Kidney epithelial cell (primary cell): ENCODE measurements at regions not wholly inside any gene's neighbourhood (a gene's known extent, or its start where the extent isn't known, plus 50 kb on each side); places are given as distances from the start of the nearest gene placed in this dataset.

Source experiments
- DNase-seq: peaks from one replicate; pipeline ENCODE4 v3.0.0-alpha.2; 2010; ENCODE audit warnings: low read depth
- H3K27me3 ChIP-seq: 2 replicates; pipeline ENCODE4 v1.6.0; 2011; ENCODE audit warnings: low read length; ENCODE audit not compliant: control insufficient read depth, insufficient read depth
- H3K36me3 ChIP-seq: 2 replicates; pipeline ENCODE4 v1.5.1; 2011; ENCODE audit warnings: low read length; ENCODE audit not compliant: control insufficient read depth, insufficient read depth
- H3K4me3 ChIP-seq: 2 replicates; pipeline ENCODE4 v1.5.1; 2011; ENCODE audit warnings: low read depth, mild to moderate bottlenecking, control low read depth, low read length
- CTCF ChIP-seq: IDR thresholded peaks from 2 replicates; pipeline ENCODE4 v1.5.1; 2011; ENCODE audit warnings: mild to moderate bottlenecking, moderate library complexity, low read length, control low read depth, inconsistent platforms; ENCODE audit not compliant: insufficient read depth, poor library complexity, severe bottlenecking

- Histone ChIP-seq H3K27me3 (no peaks in the 10 kb centered on the region), H3K4me3 (no peak overlapping the region), H3K36me3 (no peaks in the 10 kb centered on the region)
- no peak for DNase-seq
- no peak for TF ChIP-seq CTCF
Observed at GRCh38 chr2:190742431-190742830, 93.5 kb downstream of the NAB1 start.

- TF ChIP-seq CTCF, result no peak
- Histone ChIP-seq H3K27me3 (no peaks in the 10 kb centered on the region), H3K36me3 (no peaks in the 10 kb centered on the region), H3K4me3 (no peak overlapping the region)
- DNase-seq, result no peak
Observed at GRCh38 chr2:190744041-190744440, 95.2 kb downstream of the NAB1 start.

DNA sequence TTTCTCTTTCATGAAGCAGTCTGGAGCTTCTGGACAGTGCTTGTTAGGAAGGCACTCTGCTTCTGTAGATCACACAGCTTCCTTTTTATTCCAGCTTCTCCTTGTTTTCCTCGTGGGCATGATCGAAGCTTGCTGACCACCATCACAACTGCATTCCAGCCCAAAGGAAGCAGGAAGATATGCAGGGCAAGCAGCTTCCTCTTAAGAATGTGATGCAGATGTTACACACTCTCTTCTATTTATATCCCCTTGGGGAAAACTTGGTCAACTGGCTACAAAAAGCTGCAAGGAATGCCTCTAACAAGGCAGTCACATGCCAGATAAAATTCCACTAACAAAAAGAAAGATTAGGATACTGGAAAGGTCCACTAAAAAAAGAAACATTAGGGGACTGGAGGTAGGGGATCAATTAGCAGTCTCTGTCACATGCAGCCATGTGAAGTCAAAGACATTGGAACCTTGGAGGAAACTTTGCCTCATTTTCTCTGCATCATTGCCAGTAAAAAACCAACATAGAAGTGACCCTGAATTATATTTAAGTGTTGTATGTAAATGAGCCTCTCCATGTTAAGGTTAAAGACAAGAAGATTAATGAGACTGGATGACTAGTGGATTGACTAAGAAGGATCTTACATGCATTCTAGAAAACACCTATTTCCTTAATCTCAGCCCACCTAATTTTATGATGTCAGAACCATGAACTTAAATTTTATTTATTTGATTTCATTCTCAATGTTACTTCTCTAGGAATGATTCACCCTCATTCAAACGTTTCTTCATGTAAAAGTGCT lies 98.3 kb downstream of the NAB1 start:
- H3K4me3 ChIP-seq, result no peak overlapping the region
- no peaks in the 10 kb centered on the region for H3K36me3 ChIP-seq
- H3K27me3 ChIP-seq, result no peaks in the 10 kb centered on the region
- DNase-seq, result no peak
- TF ChIP-seq CTCF, result no peak

- no peak for TF ChIP-seq CTCF
- no peak overlapping the region for H3K4me3 ChIP-seq
- DNase-seq, result no peak
- no peaks in the 10 kb centered on the region for H3K27me3 ChIP-seq
- H3K36me3 ChIP-seq, result no peaks in the 10 kb centered on the region
Observed at GRCh38 chr2:190748966-190749365, 100.1 kb downstream of the NAB1 start.

DNA sequence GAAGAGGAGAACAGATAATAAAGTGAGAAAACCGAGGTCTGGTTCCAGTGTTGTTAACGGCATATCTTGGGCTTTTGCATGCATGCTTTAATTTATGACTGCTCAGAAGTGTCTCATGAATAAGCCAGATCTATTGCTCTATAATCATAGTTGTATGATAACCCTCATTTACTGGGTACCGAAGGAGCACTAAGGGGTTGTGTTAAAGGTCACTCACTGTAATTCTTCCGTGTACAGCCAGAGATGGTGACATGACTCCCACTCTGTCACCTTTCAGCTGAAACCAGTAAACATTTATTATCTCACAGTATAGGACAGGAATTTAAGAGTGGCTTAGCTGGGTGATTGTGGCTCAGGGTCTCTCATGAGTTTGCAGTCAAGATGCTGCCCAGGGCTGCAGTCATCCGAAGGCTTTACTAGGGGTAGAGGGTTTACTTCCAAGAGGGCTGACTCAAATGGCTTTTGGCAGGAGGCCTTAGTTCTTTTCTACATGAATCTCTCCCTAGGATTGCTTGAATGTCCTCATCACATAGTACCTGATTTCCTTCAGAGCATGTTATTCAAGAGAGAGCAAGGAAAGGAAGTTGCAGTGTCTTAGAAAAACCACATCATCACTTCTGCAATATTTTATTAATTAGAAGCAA lies 107.0 kb downstream of the NAB1 start:
- no peak for TF ChIP-seq CTCF
- DNase-seq, result no peak
- no peaks in the 10 kb centered on the region for H3K36me3 ChIP-seq
- no peaks in the 10 kb centered on the region for H3K27me3 ChIP-seq
- H3K4me3 ChIP-seq, result no peak overlapping the region
